MG63 (cell line): ENCODE measurements at regions not wholly inside any gene's neighbourhood (a gene's known extent, or its start where the extent isn't known, plus 50 kb on each side); places are given as distances from the start of the nearest gene placed in this dataset.
"Not testable (repeated sequence)": the region's sequence is repeated elsewhere in the genome, so short reads cannot be mapped to it uniquely, and the experiment has no call there.

Experiments used
- DNase-seq: peaks from one replicate; pipeline ENCODE4 v3.0.0-alpha.2; 2020
- H3K27me3 ChIP-seq: fragments of 250-450 bp; sonication (Bioruptor Pico); 2 replicates; pipeline ENCODE4 v1.5.1; 2020; ENCODE audit warnings: mild to moderate bottlenecking, moderate library complexity
- H3K36me3 ChIP-seq: fragments of 250-450 bp; sonication (Bioruptor Pico); 2 replicates; pipeline ENCODE4 v1.5.1; 2020; ENCODE audit warnings: mild to moderate bottlenecking, moderate library complexity
- H3K4me3 ChIP-seq: fragments of 250-450 bp; sonication (Bioruptor Pico); 2 replicates; pipeline ENCODE4 v1.5.1; 2020; ENCODE audit warnings: mild to moderate bottlenecking, moderate library complexity
- H3K9me3 ChIP-seq: fragments of 250-450 bp; sonication (Bioruptor Pico); 2 replicates; pipeline ENCODE4 v1.5.1; 2020; ENCODE audit warnings: mild to moderate bottlenecking, moderate library complexity

- no peak for DNase-seq
- no peaks in the 10 kb centered on the region for H3K9me3 ChIP-seq
- H3K36me3 ChIP-seq, result no peaks in the 10 kb centered on the region
- H3K27me3 ChIP-seq, result no peaks in the 10 kb centered on the region
- no peak overlapping the region for H3K4me3 ChIP-seq
Measured at GRCh38 chr21:18542081-18542480, 138.5 kb upstream of the TMPRSS15 start.

GRCh38 chr21:18545908-18546307 lies 142.3 kb upstream of the TMPRSS15 start:
- H3K27me3 ChIP-seq, result no peaks in the 10 kb centered on the region
- H3K4me3 ChIP-seq, result no peak overlapping the region
- no peaks in the 10 kb centered on the region for H3K9me3 ChIP-seq
- no peak for DNase-seq
- H3K36me3 ChIP-seq, result no peaks in the 10 kb centered on the region

GRCh38 chr21:18547347-18547746 lies 143.8 kb upstream of the TMPRSS15 start:
- Histone ChIP-seq H3K9me3 (no peaks in the 10 kb centered on the region), H3K36me3 (no peaks in the 10 kb centered on the region), H3K4me3 (no peak overlapping the region), H3K27me3 (no peaks in the 10 kb centered on the region)
- DNase-seq, result no peak

- no peak for DNase-seq
- no peaks in the 10 kb centered on the region for H3K36me3 ChIP-seq
- H3K27me3 ChIP-seq, result no peaks in the 10 kb centered on the region
- no peak overlapping the region for H3K4me3 ChIP-seq
- no peaks in the 10 kb centered on the region for H3K9me3 ChIP-seq
Measured at GRCh38 chr21:18548249-18548648, 144.7 kb upstream of the TMPRSS15 start.

GRCh38 chr21:18549214-18549905 lies 145.8 kb upstream of the TMPRSS15 start:
- Histone ChIP-seq H3K36me3 (no peaks in the 10 kb centered on the region), H3K27me3 (no peaks in the 10 kb centered on the region), H3K4me3 (no peak overlapping the region), H3K9me3 (no peaks in the 10 kb centered on the region)
- DNase-seq, result no peak

- H3K36me3 ChIP-seq, result no peaks in the 10 kb centered on the region
- no peaks in the 10 kb centered on the region for H3K27me3 ChIP-seq
- DNase-seq, result no peak
- no peak overlapping the region for H3K4me3 ChIP-seq
- no peaks in the 10 kb centered on the region for H3K9me3 ChIP-seq
Measured at GRCh38 chr21:18550361-18550760, 146.8 kb upstream of the TMPRSS15 start.

GRCh38 chr21:18553786-18554185 lies 150.2 kb upstream of the TMPRSS15 start:
- H3K9me3 ChIP-seq, result no peaks in the 10 kb centered on the region
- H3K36me3 ChIP-seq, result no peaks in the 10 kb centered on the region
- no peak for DNase-seq
- H3K4me3 ChIP-seq, result no peak overlapping the region
- no peaks in the 10 kb centered on the region for H3K27me3 ChIP-seq

- not testable (repeated sequence) for DNase-seq
Measured at GRCh38 chr21:18567770-18568169, 164.2 kb upstream of the TMPRSS15 start.

GRCh38 chr21:18588001-18588662 lies 184.5 kb upstream of the TMPRSS15 start:
- Histone ChIP-seq H3K9me3 (no peaks in the 10 kb centered on the region), H3K36me3 (no peaks in the 10 kb centered on the region), H3K4me3 (no peak overlapping the region), H3K27me3 (no peaks in the 10 kb centered on the region)
- DNase-seq, result no peak

More at GRCh38 chr21:18567770-18568169, 164.2 kb upstream of the TMPRSS15 start:
- not testable (repeated sequence) for H3K27me3 ChIP-seq, H3K9me3 ChIP-seq, H3K36me3 ChIP-seq, H3K4me3 ChIP-seq

- no peaks in the 10 kb centered on the region for H3K27me3 ChIP-seq
- no peak for DNase-seq
- H3K9me3 ChIP-seq, result no peaks in the 10 kb centered on the region
- no peaks in the 10 kb centered on the region for H3K36me3 ChIP-seq
- H3K4me3 ChIP-seq, result no peak overlapping the region
Measured at GRCh38 chr21:18601146-18601545, 197.6 kb upstream of the TMPRSS15 start.

GRCh38 chr21:18602711-18603110 lies 199.1 kb upstream of the TMPRSS15 start:
- Histone ChIP-seq H3K27me3 (no peaks in the 10 kb centered on the region), H3K9me3 (no peaks in the 10 kb centered on the region), H3K36me3 (no peaks in the 10 kb centered on the region), H3K4me3 (no peak overlapping the region)
- DNase-seq, result no peak

- Histone ChIP-seq H3K9me3 (no peaks in the 10 kb centered on the region), H3K36me3 (no peaks in the 10 kb centered on the region), H3K4me3 (no peak overlapping the region), H3K27me3 (no peaks in the 10 kb centered on the region)
- no peak for DNase-seq
Measured at GRCh38 chr21:18603261-18603660, 199.7 kb upstream of the TMPRSS15 start.

- no peaks in the 10 kb centered on the region for H3K36me3 ChIP-seq
- no peaks in the 10 kb centered on the region for H3K27me3 ChIP-seq
- H3K9me3 ChIP-seq, result no peaks in the 10 kb centered on the region
- no peak for DNase-seq
- no peak overlapping the region for H3K4me3 ChIP-seq
Measured at GRCh38 chr21:18603980-18604379, 200.4 kb upstream of the TMPRSS15 start.

GRCh38 chr21:18608226-18608625 lies 204.6 kb upstream of the TMPRSS15 start:
- Histone ChIP-seq H3K27me3 (no peaks in the 10 kb centered on the region), H3K4me3 (no peak overlapping the region), H3K9me3 (no peaks in the 10 kb centered on the region), H3K36me3 (no peaks in the 10 kb centered on the region)
- DNase-seq, result no peak

GRCh38 chr21:18614303-18614702 lies 210.7 kb upstream of the TMPRSS15 start:
- no peak for DNase-seq
- Histone ChIP-seq H3K4me3 (no peak overlapping the region), H3K36me3 (no peaks in the 10 kb centered on the region), H3K27me3 (no peaks in the 10 kb centered on the region), H3K9me3 (no peaks in the 10 kb centered on the region)

- no peak for DNase-seq
- Histone ChIP-seq H3K9me3 (no peaks in the 10 kb centered on the region), H3K36me3 (no peaks in the 10 kb centered on the region), H3K27me3 (no peaks in the 10 kb centered on the region), H3K4me3 (no peak overlapping the region)
Measured at GRCh38 chr21:18617291-18617690, 213.7 kb upstream of the TMPRSS15 start.

GRCh38 chr21:18620436-18620835 lies 216.9 kb upstream of the TMPRSS15 start:
- no peak for DNase-seq
- no peaks in the 10 kb centered on the region for H3K9me3 ChIP-seq
- no peaks in the 10 kb centered on the region for H3K36me3 ChIP-seq
- no peaks in the 10 kb centered on the region for H3K27me3 ChIP-seq
- H3K4me3 ChIP-seq, result no peak overlapping the region

- no peak for DNase-seq
- Histone ChIP-seq H3K36me3 (no peaks in the 10 kb centered on the region), H3K9me3 (no peaks in the 10 kb centered on the region), H3K27me3 (no peaks in the 10 kb centered on the region), H3K4me3 (no peak overlapping the region)
Measured at GRCh38 chr21:18622383-18622782, 218.8 kb upstream of the TMPRSS15 start.
